HCT116 (cell line): ENCODE measurements at regions not wholly inside any gene's neighbourhood (a gene's known extent, or its start where the extent isn't known, plus 50 kb on each side); places are given as distances from the start of the nearest gene placed in this dataset.

ENCODE experiments used
- ATAC-seq: fragments of 200-7000 bp; cut with Tn5 transposase; 2 replicates; pipeline ENCODE4 v1.9.1; 2020; ENCODE audit warnings: mild to moderate bottlenecking, moderate library complexity
- BruUV-seq: library from RNA; stranded (reverse); fragments of 400-500 nt; replicated peaks from 2 replicates; lab custom pipeline; 2021; lab: Mats Ljungman, UMichigan
- CTCF ChIA-PET: fragments of 300-600 bp; sonication (Branson Sonifier 250); formaldehyde crosslinking; loops from one replicate; lab custom pipeline; 2021; ENCODE audit warnings: antibody characterized with exemption; lab: Charles Lee
- POLR2A ChIA-PET: fragments of 300-600, 350-600 bp; sonication (Branson Sonifier 250); formaldehyde crosslinking; loops from one replicate; lab custom pipeline; 2021; ENCODE audit warnings: antibody characterized with exemption; lab: Charles Lee
- RAD21 ChIA-PET, 2 experiments: fragments of 300-600 bp; sonication (Branson Sonifier 250); formaldehyde crosslinking; loops; one replicate each; lab custom pipeline; 2023; ENCODE audit warnings: low total read pairs in 2 of 2; ENCODE audit not compliant: uncharacterized antibody in 2 of 2, unreplicated experiment in 2 of 2, low non-redundant PET in 1 of 2; lab: Charles Lee
- DNase-seq: peaks from one replicate; pipeline ENCODE4 v3.0.0-alpha.2; 2010; ENCODE audit warnings: low read depth, low spot score
- H2AFZ ChIP-seq: fragments of 200-600 bp; shearing (Covaris generic), sonication (generic); 2 replicates; pipeline ENCODE4 v1.6.1; 2017; ENCODE audit warnings: low read depth, mixed run types, mixed read lengths, antibody characterized with exemption, low read length; ENCODE audit not compliant: poor library complexity, severe bottlenecking
- H3K27ac ChIP-seq: 2 replicates; pipeline ENCODE4 v1.5.1; 2012; ENCODE audit warnings: low read depth, low read length
- H3K27me3 ChIP-seq: fragments of 200-600 bp; sonication (generic); 2 replicates; pipeline ENCODE4 v1.6.1; 2016; ENCODE audit warnings: mixed run types, low read length, mixed read lengths; ENCODE audit not compliant: insufficient read depth
- H3K36me3 ChIP-seq, 2 experiments: fragments of 200-500 bp in 1 of 2; fragments of 200-600 bp in 1 of 2; sonication (Bioruptor generic) in 1 of 2; sonication (generic) in 1 of 2; 2 replicates each; pipeline versions ENCODE4 v1.5.1 to v1.6.1; 2014 to 2016; ENCODE audit warnings: low read length in 2 of 2, inconsistent platforms in 1 of 2, mixed read lengths in 1 of 2, mixed run types in 1 of 2; ENCODE audit not compliant: insufficient read depth in 2 of 2, control insufficient read depth in 1 of 2
- H3K4me1 ChIP-seq, 2 experiments: fragments of 200-600 bp in 1 of 2; sonication (generic) in 1 of 2; 2 replicates each; pipeline versions ENCODE4 v1.5.1 to v1.6.1; 2012 to 2017; ENCODE audit warnings: low read length in 2 of 2, inconsistent platforms in 1 of 2, mild to moderate bottlenecking in 1 of 2, mixed read lengths in 1 of 2, mixed run types in 1 of 2, moderate library complexity in 1 of 2; ENCODE audit not compliant: insufficient read depth in 2 of 2, control insufficient read depth in 1 of 2
- H3K4me2 ChIP-seq: fragments of 200-600 bp; sonication (generic); 2 replicates; pipeline ENCODE4 v1.6.1; 2017; ENCODE audit warnings: mixed run types, low read length, mixed read lengths
- H3K4me3 ChIP-seq, 2 experiments: fragments of 200-600 bp in 1 of 2; sonication (generic) in 1 of 2; replicated peaks in 1 of 2; 2 replicates each; pipeline ENCODE4 v1.5.1; 2011 to 2016; ENCODE audit warnings: low read length in 2 of 2, control low read depth in 1 of 2, low read depth in 1 of 2, mild to moderate bottlenecking in 1 of 2, mixed read lengths in 1 of 2, mixed run types in 1 of 2
- H3K79me2 ChIP-seq: fragments of 200-600 bp; sonication (generic); 2 replicates; pipeline ENCODE4 v1.6.1; 2017; ENCODE audit warnings: mild to moderate bottlenecking, mixed run types, low read length, moderate library complexity, mixed read lengths; ENCODE audit not compliant: insufficient read depth
- H3K9ac ChIP-seq: fragments of 200-600 bp; sonication (generic); 2 replicates; pipeline ENCODE4 v1.6.1; 2016; ENCODE audit warnings: low read length, mixed read lengths
- H3K9me2 ChIP-seq: fragments of 200-600 bp; sonication (generic), shearing (Covaris generic); 2 replicates; pipeline ENCODE4 v1.6.1; 2017; ENCODE audit warnings: mixed run types, mild to moderate bottlenecking, moderate library complexity; ENCODE audit not compliant: insufficient read depth
- H3K9me3 ChIP-seq, 2 experiments: fragments of 200-500 bp in 1 of 2; fragments of 200-600 bp in 1 of 2; sonication (Bioruptor generic) in 1 of 2; sonication (generic) in 1 of 2; 2 replicates each; pipeline ENCODE4 v1.6.1; 2014 to 2017; ENCODE audit warnings: low read length in 2 of 2, mixed read lengths in 2 of 2, inconsistent platforms in 1 of 2, low read depth in 1 of 2, mild to moderate bottlenecking in 1 of 2, mixed run types in 1 of 2, moderate library complexity in 1 of 2; ENCODE audit not compliant: control insufficient read depth in 1 of 2, insufficient read depth in 1 of 2
- H4K20me1 ChIP-seq: fragments of 200-600 bp; sonication (generic), shearing (Covaris generic); 2 replicates; pipeline ENCODE4 v1.6.1; 2017; ENCODE audit warnings: mixed run types, mild to moderate bottlenecking, moderate library complexity; ENCODE audit not compliant: insufficient read depth
- CBX3 ChIP-seq: IDR thresholded peaks from 2 replicates; pipeline ENCODE4 v1.6.1; 2012; ENCODE audit warnings: low read depth
- CEBPB ChIP-seq: IDR thresholded peaks from 2 replicates; pipeline ENCODE4 v1.6.1; 2012; ENCODE audit warnings: low read depth
- EZH2phosphoT487 ChIP-seq: fragments of 200-600 bp; IDR thresholded peaks from 2 replicates; pipeline ENCODE4 v1.6.1; 2018; ENCODE audit warnings: antibody characterized with exemption, borderline replicate concordance
- RAD21 ChIP-seq: IDR thresholded peaks from 2 replicates; pipeline ENCODE4 v1.6.1; 2012; ENCODE audit warnings: low read depth, mild to moderate bottlenecking
- SP1 ChIP-seq: IDR thresholded peaks from 2 replicates; pipeline ENCODE4 v1.6.1; 2012; ENCODE audit warnings: low read depth
- SRF ChIP-seq: IDR thresholded peaks from 2 replicates; pipeline ENCODE4 v1.6.1; 2012; ENCODE audit warnings: low read depth
- intact Hi-C: fragments of 100-400 bp; cut with micrococcal nuclease; formaldehyde crosslinking; loops from 2 replicates; pipeline ENCODE4 v1.10.0; 2022
- TF ChIP-seq, protein P1 (sequence below), 3 experiments: fragments of 200-600 bp in 1 of 3; sonication (generic) in 1 of 3; IDR thresholded peaks in 2 of 3; conservative IDR thresholded peaks in 1 of 3; 2 replicates each; pipeline ENCODE4 v1.5.1; 2012 to 2017; ENCODE audit warnings: low read depth in 2 of 3, low read length in 2 of 3, antibody characterized with exemption in 1 of 3, borderline replicate concordance in 1 of 3, control low read depth in 1 of 3, mild to moderate bottlenecking in 1 of 3, mixed read lengths in 1 of 3, mixed run types in 1 of 3, moderate library complexity in 1 of 3; ENCODE audit not compliant: insufficient read depth in 1 of 3

DNA sequence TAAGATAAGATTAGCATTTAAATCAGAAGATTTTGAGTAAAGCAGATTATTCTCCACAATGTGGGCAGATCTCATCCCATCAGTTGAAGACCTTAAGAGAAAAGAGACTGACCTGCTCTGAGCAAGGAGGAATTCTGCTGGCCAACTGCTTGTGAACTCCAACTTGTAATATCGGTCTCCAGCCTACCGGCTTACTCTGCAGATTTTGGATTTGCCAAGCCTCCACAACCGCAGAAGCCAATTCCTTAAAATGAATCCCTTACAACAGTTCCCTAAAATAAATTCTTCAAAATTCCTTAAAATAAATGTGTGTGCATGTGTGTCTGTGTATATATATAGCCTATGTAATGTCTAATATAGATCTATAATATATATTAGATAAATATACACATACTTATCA lies 107.4 kb upstream of the KLF13 start:
- peaks cover 9 to 24% of the 10 kb centered on the region in 2 experiments; a peak in 3 of 4 replicates for H3K4me1 ChIP-seq
- no peaks in the 10 kb centered on the region for H3K79me2 ChIP-seq
- CTCF ChIA-PET, result no interaction called here
- ATAC-seq, result no peak
- no peak overlapping the region for H2AFZ ChIP-seq
- no peaks in the 10 kb centered on the region for H3K9me3 ChIP-seq
- H3K27me3 ChIP-seq, result no peaks in the 10 kb centered on the region
- no peak overlapping the region for H3K9ac ChIP-seq
- RAD21 ChIA-PET, result no interaction called here
- TF ChIP-seq RAD21 (no peak), CBX3 (no peak), SP1 (no peak)
- TF ChIP-seq, protein P1, sequence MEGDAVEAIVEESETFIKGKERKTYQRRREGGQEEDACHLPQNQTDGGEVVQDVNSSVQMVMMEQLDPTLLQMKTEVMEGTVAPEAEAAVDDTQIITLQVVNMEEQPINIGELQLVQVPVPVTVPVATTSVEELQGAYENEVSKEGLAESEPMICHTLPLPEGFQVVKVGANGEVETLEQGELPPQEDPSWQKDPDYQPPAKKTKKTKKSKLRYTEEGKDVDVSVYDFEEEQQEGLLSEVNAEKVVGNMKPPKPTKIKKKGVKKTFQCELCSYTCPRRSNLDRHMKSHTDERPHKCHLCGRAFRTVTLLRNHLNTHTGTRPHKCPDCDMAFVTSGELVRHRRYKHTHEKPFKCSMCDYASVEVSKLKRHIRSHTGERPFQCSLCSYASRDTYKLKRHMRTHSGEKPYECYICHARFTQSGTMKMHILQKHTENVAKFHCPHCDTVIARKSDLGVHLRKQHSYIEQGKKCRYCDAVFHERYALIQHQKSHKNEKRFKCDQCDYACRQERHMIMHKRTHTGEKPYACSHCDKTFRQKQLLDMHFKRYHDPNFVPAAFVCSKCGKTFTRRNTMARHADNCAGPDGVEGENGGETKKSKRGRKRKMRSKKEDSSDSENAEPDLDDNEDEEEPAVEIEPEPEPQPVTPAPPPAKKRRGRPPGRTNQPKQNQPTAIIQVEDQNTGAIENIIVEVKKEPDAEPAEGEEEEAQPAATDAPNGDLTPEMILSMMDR (IDR thresholded peaks at IDR 0.05 in 2 of 3, conservative IDR thresholded peaks at IDR 0.05 in 1 of 3; ENCODE audit: borderline replicate concordance in 1 of 3, insufficient read depth in 1 of 3, low read depth in 2 of 3, low read length in 2 of 3), result no peak
- TF ChIP-seq, all 23 proteins: peak for 0
- H3K9me2 ChIP-seq, result no peaks in the 10 kb centered on the region
- no peaks in the 10 kb centered on the region for H3K36me3 ChIP-seq
- no peak overlapping the region for H3K4me2 ChIP-seq
- no peak overlapping the region for H3K4me3 ChIP-seq
- POLR2A ChIA-PET, result no interaction called here
- BruUV-seq, result no TSS peak
- DNase-seq, result no peak
- no peak overlapping the region for H3K27ac ChIP-seq
- intact Hi-C loops, result loop anchor here (10.0 kb wide), 1 partner anchor 216 kb away; no protein-coding TSS in a partner anchor
- H4K20me1 ChIP-seq, result no peaks in the 10 kb centered on the region

DNA sequence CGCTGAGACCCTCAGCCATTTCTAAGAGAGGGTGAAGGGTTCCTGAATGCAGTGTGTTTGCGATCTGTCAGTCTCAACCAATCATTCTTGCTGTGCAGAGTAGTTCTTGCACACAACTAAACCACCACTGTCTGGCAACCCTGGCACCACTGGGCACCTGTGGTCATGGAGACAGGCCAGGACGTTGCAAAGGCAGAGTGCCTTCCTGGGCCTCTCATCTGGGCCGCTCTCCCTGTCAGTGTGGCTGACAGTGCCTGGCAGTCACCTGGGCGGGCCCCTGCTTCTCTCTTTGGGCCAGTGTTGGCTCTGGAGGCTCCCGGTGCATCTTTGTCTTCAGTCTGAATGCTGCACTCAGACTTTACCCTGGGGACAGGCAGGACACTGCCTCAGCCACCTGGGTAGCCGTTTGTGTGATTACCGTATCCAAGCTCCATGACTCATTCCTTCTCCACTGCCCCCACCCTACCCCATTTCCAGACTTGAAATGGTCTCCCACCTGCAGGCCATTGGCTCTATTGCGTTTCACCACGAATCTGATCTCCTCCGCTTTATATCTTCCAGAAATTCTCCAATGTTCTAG lies 104.6 kb upstream of the KLF13 start:
- no peaks in the 10 kb centered on the region for H4K20me1 ChIP-seq
- ChIA-PET CTCF (no interaction called here), POLR2A (no interaction called here), RAD21 (no interaction called here)
- BruUV-seq, result no TSS peak
- ATAC-seq (0 out of 2 replicates have a peak, but pooled peaks have one; percentile 40), DNase-seq (no peak)
- H3K36me3 ChIP-seq, result no peaks in the 10 kb centered on the region
- H3K4me1 ChIP-seq, result peaks cover 0 to 5% of the 10 kb centered on the region in 2 experiments; a peak in 2 of 4 replicates
- no peaks in the 10 kb centered on the region for H3K9me3 ChIP-seq
- H3K79me2 ChIP-seq, result no peaks in the 10 kb centered on the region
- H2AFZ ChIP-seq, result no peak overlapping the region
- TF ChIP-seq CEBPB (no peak), SRF (no peak), EZH2phosphoT487 (no peak)
- TF ChIP-seq, protein P1 (IDR thresholded peaks at IDR 0.05 in 2 of 3, conservative IDR thresholded peaks at IDR 0.05 in 1 of 3; ENCODE audit: borderline replicate concordance in 1 of 3, insufficient read depth in 1 of 3, low read depth in 2 of 3, low read length in 2 of 3), result no peak
- no peaks in the 10 kb centered on the region for H3K27me3 ChIP-seq
- no peak overlapping the region for H3K27ac ChIP-seq
- intact Hi-C loops, result no loop called here
- H3K4me2 ChIP-seq, result no peak overlapping the region
- H3K9ac ChIP-seq, result no peak overlapping the region
- no peaks in the 10 kb centered on the region for H3K9me2 ChIP-seq
- H3K4me3 ChIP-seq, result no peak overlapping the region
